Ectodermal cell (in vitro differentiated cells): ENCODE measurements at regions not wholly inside any gene's neighbourhood (a gene's known extent, or its start where the extent isn't known, plus 50 kb on each side); places are given as distances from the start of the nearest gene placed in this dataset.

ENCODE experiments used
- H3K27ac ChIP-seq: 2 replicates; pipeline ENCODE4 v1.7.0; 2013; ENCODE audit warnings: mild to moderate bottlenecking, low read depth, low read length; ENCODE audit not compliant: insufficient read depth, poor library complexity, severe bottlenecking
- H3K27me3 ChIP-seq: 2 replicates; pipeline ENCODE4 v1.7.0; 2013; ENCODE audit warnings: mild to moderate bottlenecking, low read length; ENCODE audit not compliant: insufficient read depth, control insufficient read depth, poor library complexity, severe bottlenecking
- H3K36me3 ChIP-seq: one replicate; pipeline ENCODE4 v1.7.0; 2013; ENCODE audit warnings: low read length; ENCODE audit not compliant: control insufficient read depth, insufficient read depth
- H3K4me1 ChIP-seq: one replicate; pipeline ENCODE4 v1.7.0; 2013; ENCODE audit warnings: low read length; ENCODE audit not compliant: control insufficient read depth, insufficient read depth
- H3K4me3 ChIP-seq: 2 replicates; pipeline ENCODE4 v1.7.0; 2013; ENCODE audit warnings: low read depth, low read length, control low read depth; ENCODE audit not compliant: insufficient read depth
- H3K9me3 ChIP-seq: 2 replicates; pipeline ENCODE4 v1.7.0; 2013; ENCODE audit warnings: mild to moderate bottlenecking, low read length, moderate library complexity; ENCODE audit not compliant: control insufficient read depth
- WGBS, 2 experiments: methylation state at CpG; one replicate each; pipeline ENCODE4 v1.1.7; 2013; ENCODE audit warnings: missing lambda C conversion rate in 2 of 2; 5-methylcytosine and 5-hydroxymethylcytosine counted together

DNA sequence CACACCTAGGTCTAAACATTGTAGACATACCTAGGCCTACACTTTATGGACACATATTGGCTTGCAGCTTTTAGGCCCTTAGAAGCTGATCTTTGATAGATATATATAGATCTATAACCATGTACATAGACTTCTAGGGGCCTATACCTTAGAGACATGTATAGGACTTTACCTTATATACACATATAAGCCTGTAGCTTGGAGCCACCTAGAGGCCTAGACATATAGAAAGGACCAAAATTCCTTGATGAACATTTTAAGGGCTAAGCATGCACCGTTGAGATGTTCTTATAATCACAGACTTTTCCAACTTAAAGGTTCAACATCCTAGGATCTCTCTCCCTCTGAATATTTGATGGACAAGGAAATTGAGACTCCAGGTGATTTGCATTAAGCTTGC lies 371.7 kb upstream of the SASH1 start:
- Histone ChIP-seq H3K4me1 (no peaks in the 10 kb centered on the region), H3K36me3 (no peaks in the 10 kb centered on the region), H3K27ac (no peak overlapping the region), H3K27me3 (no peaks in the 10 kb centered on the region), H3K4me3 (no peak overlapping the region), H3K9me3 (no peaks in the 10 kb centered on the region)
- 79 to 82% methylated on average over 1 of the region's 1 CpG for WGBS, 2 experiments

DNA sequence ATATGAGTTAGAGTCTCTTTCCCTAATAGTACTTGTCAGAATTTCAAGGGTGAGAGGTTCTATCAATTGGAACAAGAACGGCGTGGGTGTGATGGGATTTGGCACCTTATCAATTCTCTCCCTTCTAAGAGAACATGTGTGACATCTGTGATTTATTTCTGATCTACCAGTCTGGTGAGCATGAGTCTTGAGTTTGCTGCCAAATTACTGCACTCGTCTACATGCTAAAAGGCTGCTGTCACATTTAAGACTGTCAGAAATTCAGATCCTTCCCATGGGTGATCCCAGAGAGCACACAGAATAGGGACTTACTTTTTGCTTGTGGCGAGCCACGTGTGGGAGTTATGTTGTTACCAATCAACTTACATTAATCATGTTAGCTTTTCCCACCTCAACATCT lies 370.2 kb upstream of the SASH1 start:
- WGBS, 2 experiments = 90 to 96% methylated on average over 5 of the region's 5 CpGs
- Histone ChIP-seq H3K36me3 (no peaks in the 10 kb centered on the region), H3K4me1 (no peaks in the 10 kb centered on the region), H3K4me3 (no peak overlapping the region), H3K9me3 (no peaks in the 10 kb centered on the region), H3K27me3 (no peaks in the 10 kb centered on the region), H3K27ac (no peak overlapping the region)

- H3K4me3 ChIP-seq = no peak overlapping the region
- 82 to 94% methylated on average over 5 of the region's 5 CpGs for WGBS, 2 experiments
- H3K4me1 ChIP-seq = no peaks in the 10 kb centered on the region
- no peaks in the 10 kb centered on the region for H3K9me3 ChIP-seq
- H3K27ac ChIP-seq = no peak overlapping the region
- no peaks in the 10 kb centered on the region for H3K27me3 ChIP-seq
- H3K36me3 ChIP-seq = no peaks in the 10 kb centered on the region
Measured at GRCh38 chr6:147973806-147974205, 368.8 kb upstream of the SASH1 start.

DNA sequence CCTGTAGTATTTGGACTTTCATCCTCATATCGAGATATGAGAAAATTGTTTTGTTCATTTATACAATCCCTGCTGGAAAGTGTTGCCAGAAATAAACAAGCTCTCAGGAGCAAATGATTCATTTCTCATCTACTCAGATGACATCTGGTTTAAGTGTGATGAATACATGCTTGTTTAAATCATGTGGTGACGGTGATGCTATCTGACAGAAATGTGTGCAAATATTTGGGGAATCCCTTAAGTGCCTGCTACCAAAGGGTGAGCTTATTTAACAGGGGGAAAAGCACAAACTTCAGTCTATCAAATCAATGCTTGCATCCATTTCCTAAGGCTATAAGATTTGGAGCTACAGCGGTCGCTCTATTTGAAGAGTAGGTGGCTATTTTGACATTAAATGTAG lies 368.3 kb upstream of the SASH1 start:
- H3K36me3 ChIP-seq = no peaks in the 10 kb centered on the region
- no peaks in the 10 kb centered on the region for H3K4me1 ChIP-seq
- H3K27ac ChIP-seq = no peak overlapping the region
- 89 to 94% methylated on average over 3 to 4 of the region's 4 CpGs for WGBS, 2 experiments
- H3K4me3 ChIP-seq = no peak overlapping the region
- H3K27me3 ChIP-seq = no peaks in the 10 kb centered on the region
- H3K9me3 ChIP-seq = no peaks in the 10 kb centered on the region

GRCh38 chr6:147977851-147978465 lies 364.7 kb upstream of the SASH1 start:
- Histone ChIP-seq H3K27me3 (no peaks in the 10 kb centered on the region), H3K27ac (no peak overlapping the region), H3K4me1 (no peaks in the 10 kb centered on the region), H3K4me3 (no peak overlapping the region), H3K36me3 (no peaks in the 10 kb centered on the region), H3K9me3 (no peaks in the 10 kb centered on the region)
- 89 to 91% methylated on average over 5 of the region's 5 CpGs for WGBS, 2 experiments

DNA sequence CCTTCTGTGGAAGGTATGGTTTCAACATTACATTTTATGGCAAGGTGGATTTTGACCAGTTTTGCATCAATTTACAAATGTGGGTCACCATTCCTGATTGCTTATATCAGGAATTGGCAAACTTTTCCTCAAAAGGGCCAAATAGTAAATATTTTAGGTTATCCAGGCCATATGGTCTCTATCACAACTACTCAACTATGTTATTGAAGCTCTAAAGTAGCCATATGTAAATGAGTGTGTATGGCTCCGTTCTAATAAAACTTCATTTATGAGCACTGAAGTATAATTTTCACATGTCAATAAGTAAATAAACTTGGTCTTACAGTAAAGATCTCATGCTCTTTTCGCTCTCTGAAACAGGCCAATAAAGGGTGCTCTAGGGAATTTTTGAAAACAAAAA lies 362.7 kb upstream of the SASH1 start:
- Histone ChIP-seq H3K9me3 (no peaks in the 10 kb centered on the region), H3K27me3 (no peaks in the 10 kb centered on the region), H3K36me3 (no peaks in the 10 kb centered on the region), H3K4me3 (no peak overlapping the region), H3K4me1 (no peaks in the 10 kb centered on the region), H3K27ac (no peak overlapping the region)
- 100% methylated on average over 1 to 2 of the region's 2 CpGs for WGBS, 2 experiments

DNA sequence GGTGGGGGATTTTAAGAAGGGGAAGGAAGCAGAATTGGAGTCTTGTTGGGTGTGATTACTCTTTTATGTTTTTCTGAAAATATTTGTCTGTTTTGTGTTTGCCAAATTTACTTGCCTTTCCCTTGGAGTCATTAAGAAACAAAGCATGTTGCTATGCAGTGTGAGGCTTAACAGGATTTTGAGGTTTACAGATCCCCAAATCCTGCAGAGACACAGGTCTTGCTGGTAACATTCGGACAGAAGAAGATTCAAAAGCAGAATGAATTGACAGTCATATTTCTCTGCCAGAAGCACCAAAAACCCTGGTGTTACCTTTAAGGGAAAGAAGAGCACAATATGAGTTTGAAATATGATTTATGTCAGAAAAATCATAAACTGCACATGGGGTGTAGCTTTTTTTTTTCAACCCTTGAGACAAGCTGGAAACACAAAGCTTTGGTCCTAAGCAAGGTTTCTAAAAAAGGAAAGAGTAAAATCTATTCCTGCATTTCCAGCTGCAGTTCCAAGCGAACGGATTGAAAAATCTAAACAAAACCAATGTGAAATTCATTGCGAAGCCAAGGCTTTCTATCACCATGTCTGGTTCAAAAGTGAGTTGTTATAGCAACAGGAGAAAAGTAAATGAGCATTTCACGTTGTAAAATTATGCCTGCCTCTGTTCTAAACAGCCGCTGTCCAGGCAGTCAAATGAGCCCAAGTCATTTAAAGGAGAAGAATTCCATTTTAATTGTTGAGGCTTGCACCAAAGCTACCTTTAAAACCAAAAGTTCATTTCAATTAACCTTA lies 358.9 kb upstream of the SASH1 start:
- H3K9me3 ChIP-seq = no peaks in the 10 kb centered on the region
- no peaks in the 10 kb centered on the region for H3K36me3 ChIP-seq
- WGBS, 2 experiments = 93 to 95% methylated on average over 6 of the region's 6 CpGs
- H3K27me3 ChIP-seq = no peaks in the 10 kb centered on the region
- H3K27ac ChIP-seq = no peak overlapping the region
- no peak overlapping the region for H3K4me3 ChIP-seq
- H3K4me1 ChIP-seq = no peaks in the 10 kb centered on the region

DNA sequence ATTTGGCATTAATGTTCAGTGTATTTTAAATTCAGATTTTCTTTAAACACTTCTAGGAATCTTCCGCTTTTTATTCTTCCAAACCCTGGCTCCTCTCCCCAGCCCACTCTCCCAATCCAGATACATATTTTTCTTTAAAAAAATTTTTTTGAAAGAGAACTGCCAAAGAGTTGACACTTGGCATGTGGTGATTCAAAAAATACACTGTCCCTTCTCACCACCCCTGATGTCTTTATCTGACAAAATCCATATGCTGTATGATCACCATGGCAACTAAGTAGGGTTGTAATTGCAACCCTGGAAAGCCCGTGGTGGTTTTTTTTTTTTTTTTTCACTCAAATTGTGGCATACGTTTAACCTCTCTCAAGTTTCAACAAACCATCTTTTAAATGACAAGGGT lies 355.8 kb upstream of the SASH1 start:
- 88 to 100% methylated on average over 2 of the region's 3 CpGs for WGBS, 2 experiments

DNA sequence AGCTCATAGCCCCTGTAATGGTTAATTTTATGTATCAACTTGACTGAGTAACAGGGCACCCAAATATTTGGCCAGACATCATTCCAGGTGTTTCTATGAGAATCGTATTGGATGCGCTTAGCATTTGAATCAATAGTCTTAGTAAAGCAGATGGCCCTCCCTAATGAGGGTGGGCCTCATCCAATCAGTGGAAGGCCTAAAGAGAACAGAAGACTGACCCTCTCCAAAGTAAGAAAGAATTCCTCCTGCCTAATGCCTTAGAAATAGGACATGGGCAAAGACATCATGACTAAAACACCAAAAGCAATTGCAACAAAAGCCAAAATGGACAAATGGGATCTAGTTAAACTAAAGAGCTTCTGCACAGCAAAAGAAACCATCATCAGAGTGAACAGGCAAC lies 352.5 kb upstream of the SASH1 start:
- WGBS, 2 experiments = 98 to 99% methylated on average over 2 of the region's 2 CpGs

More for the DNA sequence above, 355.8 kb upstream of the SASH1 start:
- H3K36me3 ChIP-seq = no peaks in the 10 kb centered on the region
- no peaks in the 10 kb centered on the region for H3K9me3 ChIP-seq
- no peaks in the 10 kb centered on the region for H3K4me1 ChIP-seq
- H3K27ac ChIP-seq = no peak overlapping the region
- no peak overlapping the region for H3K4me3 ChIP-seq
- H3K27me3 ChIP-seq = no peaks in the 10 kb centered on the region

DNA sequence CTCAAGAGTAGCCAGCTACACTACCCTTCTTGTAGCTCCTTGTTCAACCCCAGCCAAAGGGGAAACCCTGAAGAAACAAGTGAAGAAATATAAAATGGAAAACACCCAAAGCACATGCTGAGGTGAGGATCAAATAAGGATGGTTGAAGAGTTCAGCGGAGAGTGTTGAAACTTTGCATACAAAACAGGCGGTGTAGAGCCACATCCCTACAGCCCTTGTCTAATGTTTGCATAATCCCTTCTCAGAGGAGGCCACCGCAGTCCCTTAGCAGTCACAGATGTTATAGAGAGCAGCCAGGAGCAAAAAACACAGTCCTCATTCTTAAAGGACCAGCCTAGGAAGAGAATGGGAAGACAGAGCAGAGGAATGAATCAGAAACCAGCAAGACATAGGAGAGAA lies 350.7 kb upstream of the SASH1 start:
- no peaks in the 10 kb centered on the region for H3K27me3 ChIP-seq
- 80 to 91% methylated on average over 3 of the region's 3 CpGs for WGBS, 2 experiments
- no peaks in the 10 kb centered on the region for H3K9me3 ChIP-seq
- no peak overlapping the region for H3K27ac ChIP-seq
- H3K4me1 ChIP-seq = no peaks in the 10 kb centered on the region
- no peak overlapping the region for H3K4me3 ChIP-seq
- no peaks in the 10 kb centered on the region for H3K36me3 ChIP-seq

More for the DNA sequence above, 352.5 kb upstream of the SASH1 start:
- Histone ChIP-seq H3K4me1 (no peaks in the 10 kb centered on the region), H3K36me3 (no peaks in the 10 kb centered on the region), H3K4me3 (no peak overlapping the region), H3K27ac (no peak overlapping the region), H3K9me3 (no peaks in the 10 kb centered on the region), H3K27me3 (no peaks in the 10 kb centered on the region)
